ENCODE measurements at regions not wholly inside any gene's neighbourhood (a gene's known extent, or its start where the extent isn't known, plus 50 kb on each side); places are given as distances from the start of the nearest gene placed in this dataset.

GRCh38 chr5:89133129-89133528 is 250.1 kb upstream of the MEF2C start:
- TF ChIP-seq CTCF (IDR thresholded peaks at IDR 0.05; ENCODE audit: insufficient read depth, low read length) (no peak), POLR2AphosphoS5 (IDR thresholded peaks at IDR 0.05; ENCODE audit: low read depth) (no peak), SPI1 (IDR thresholded peaks at IDR 0.05; ENCODE audit: borderline replicate concordance, low read depth) (no peak), GABPA (IDR thresholded peaks at IDR 0.05; ENCODE audit: low read depth) (no peak)
- TF ChIP-seq, protein P1, sequence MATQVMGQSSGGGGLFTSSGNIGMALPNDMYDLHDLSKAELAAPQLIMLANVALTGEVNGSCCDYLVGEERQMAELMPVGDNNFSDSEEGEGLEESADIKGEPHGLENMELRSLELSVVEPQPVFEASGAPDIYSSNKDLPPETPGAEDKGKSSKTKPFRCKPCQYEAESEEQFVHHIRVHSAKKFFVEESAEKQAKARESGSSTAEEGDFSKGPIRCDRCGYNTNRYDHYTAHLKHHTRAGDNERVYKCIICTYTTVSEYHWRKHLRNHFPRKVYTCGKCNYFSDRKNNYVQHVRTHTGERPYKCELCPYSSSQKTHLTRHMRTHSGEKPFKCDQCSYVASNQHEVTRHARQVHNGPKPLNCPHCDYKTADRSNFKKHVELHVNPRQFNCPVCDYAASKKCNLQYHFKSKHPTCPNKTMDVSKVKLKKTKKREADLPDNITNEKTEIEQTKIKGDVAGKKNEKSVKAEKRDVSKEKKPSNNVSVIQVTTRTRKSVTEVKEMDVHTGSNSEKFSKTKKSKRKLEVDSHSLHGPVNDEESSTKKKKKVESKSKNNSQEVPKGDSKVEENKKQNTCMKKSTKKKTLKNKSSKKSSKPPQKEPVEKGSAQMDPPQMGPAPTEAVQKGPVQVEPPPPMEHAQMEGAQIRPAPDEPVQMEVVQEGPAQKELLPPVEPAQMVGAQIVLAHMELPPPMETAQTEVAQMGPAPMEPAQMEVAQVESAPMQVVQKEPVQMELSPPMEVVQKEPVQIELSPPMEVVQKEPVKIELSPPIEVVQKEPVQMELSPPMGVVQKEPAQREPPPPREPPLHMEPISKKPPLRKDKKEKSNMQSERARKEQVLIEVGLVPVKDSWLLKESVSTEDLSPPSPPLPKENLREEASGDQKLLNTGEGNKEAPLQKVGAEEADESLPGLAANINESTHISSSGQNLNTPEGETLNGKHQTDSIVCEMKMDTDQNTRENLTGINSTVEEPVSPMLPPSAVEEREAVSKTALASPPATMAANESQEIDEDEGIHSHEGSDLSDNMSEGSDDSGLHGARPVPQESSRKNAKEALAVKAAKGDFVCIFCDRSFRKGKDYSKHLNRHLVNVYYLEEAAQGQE (IDR thresholded peaks at IDR 0.05; ENCODE audit: insufficient replicate concordance, low read depth), result no peak
